C4-2B (cell line): ENCODE measurements at regions not wholly inside any gene's neighbourhood (a gene's known extent, or its start where the extent isn't known, plus 50 kb on each side); places are given as distances from the start of the nearest gene placed in this dataset.

Experiments
- H3K27ac ChIP-seq: fragments of 450-650 bp; 2 replicates; pipeline ENCODE4 v1.5.1; 2017
- CTCF ChIP-seq: fragments of 450-650 bp; conservative IDR thresholded peaks from 2 replicates; pipeline ENCODE4 v1.5.1; 2017; ENCODE audit warnings: mild to moderate bottlenecking
- ZFX ChIP-seq: fragments of 450-650 bp; IDR thresholded peaks from 2 replicates; pipeline ENCODE4 v1.6.1; 2017

DNA sequence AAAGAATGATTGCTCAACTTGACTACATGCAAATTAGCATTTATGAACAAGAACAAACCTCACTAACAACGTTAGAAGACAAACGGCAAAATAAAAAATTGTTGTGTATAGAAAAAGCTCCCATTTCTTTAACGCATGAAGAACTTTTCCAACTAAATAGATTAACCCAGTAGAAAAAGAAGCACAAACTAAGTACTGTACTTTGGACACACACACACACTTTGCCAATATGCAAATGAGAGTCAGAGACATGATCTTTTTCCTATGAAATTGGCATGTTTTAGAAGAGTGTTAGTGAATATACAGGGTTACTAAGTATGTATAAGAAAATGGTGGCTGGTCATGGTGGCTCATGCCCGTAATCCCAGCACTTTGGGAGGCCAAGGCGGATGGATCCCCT is 355.6 kb downstream of the SH2D4B start:
- TF ChIP-seq ZFX (no peak), CTCF (no peak)
- H3K27ac ChIP-seq: no peak overlapping the region

DNA sequence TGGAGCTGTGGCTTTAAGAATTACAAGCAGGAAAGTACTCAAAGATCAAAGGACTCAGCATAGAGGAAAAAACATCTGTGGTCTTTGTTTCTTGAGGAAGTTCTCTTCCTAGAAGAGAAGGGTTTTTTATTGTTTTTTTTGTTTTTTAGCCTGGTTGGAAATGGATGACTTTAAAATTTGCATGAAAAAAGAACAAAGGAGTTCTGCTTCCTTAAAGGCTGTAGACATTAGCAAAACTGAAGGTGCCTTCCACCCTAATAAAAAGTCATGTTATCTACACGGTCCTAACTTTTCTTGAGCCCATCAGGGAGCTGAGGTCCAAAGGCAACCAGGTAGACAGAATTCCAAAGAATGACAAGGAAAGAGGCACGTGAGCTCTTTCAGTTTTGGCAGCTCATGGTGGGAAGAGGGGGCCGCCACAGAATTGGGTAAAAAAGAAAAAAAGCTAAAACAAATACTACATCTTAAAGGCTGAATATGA is 356.6 kb downstream of the SH2D4B start:
- TF ChIP-seq CTCF (no peak), ZFX (no peak)
- no peak overlapping the region for H3K27ac ChIP-seq

DNA sequence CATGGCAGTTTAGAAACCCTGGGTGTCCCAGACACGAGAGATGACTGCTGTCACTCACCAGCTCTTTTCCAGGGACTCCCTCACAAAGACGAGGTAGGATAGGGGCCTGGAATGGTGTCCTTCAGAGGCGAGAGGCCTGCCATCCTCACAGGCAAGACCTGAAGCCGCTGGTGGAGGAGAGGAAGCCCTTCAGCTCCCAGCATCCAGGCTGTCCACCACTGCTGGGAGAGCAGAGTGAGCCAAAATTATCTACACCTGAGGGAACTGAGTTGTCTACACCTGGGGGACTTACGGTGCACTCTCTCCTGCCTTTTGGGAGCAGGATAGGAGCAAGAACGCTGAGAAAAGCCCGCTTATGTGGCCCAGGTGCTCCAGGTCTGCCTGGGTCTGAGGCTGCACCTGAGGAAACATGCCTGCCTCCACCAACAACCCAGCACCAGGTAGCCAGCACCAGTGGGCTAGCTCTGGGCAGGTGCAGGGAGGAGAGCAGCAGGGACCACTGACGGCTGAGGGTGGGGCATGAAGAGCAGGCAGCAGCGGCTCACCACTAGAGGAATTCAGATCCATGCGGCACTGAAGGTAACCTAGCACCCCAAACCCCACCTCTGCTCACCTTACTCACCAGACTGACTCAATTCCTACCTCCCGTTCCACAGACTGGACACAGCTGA is 357.2 kb downstream of the SH2D4B start:
- H3K27ac ChIP-seq: no peak overlapping the region
- TF ChIP-seq CTCF: no peak
- TF ChIP-seq ZFX: no peak

DNA sequence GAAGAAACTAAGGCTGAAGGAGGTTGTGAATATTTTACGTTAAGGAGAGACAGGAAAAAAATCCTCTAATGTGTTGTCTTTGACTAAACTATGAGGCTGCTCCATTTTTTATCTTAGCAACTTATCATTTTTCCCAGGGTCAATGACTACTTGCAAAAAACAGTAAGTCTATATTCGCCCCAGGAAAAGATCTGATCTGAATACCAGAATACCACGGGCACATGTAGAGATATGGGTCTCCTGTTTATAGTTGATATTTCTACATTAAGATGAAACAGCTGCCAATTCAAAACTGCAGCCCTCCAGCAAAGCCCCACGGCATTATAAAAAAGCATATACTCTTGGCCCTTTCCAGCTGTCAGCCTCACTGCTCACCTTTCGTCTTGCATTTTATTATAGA is 358.4 kb downstream of the SH2D4B start:
- TF ChIP-seq CTCF (no peak), ZFX (no peak)
- H3K27ac ChIP-seq: no peak overlapping the region

DNA sequence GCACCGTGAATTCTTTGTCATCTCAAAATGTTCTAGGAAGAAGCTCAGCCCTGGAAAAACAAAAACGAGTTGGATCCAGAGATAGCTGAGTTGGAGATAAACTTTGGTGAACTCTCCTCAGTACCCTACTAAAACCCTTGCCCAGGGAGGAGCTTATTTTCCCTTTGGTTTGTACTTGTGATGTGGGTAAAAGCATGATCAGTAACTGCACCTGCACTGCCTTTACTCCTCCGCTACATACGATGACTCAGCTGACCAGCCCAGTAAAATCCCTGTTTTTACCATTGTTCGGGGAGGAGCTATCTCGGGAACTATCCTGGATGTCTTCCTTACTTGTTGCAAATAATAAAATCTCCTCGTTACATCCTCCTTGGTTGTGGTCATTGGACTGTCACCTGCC is 359.3 kb downstream of the SH2D4B start:
- H3K27ac ChIP-seq: no peak overlapping the region
- no peak for TF ChIP-seq CTCF

GRCh38 chr10:80900661-80901060 is 363.0 kb downstream of the SH2D4B start:
- TF ChIP-seq ZFX (no peak), CTCF (no peak)
- H3K27ac ChIP-seq: no peak overlapping the region

DNA sequence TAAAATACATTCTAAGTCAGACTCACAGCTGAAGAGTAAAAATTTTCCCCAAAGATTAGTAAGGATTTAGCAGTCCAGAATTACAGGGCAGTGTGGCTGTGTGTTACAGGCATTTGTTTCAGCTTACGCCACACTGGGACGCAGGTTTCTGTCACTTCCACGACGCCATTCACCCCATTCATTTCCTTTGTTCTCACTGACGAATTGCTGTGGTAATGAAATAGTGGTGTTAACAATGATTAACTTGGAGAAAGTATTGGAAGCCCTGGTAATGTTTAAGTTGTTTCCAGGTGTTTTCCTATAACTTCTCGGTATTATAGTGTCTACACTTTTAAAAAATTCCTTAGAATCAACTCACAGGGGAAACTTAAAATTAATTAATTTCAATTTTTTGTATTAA is 370.9 kb downstream of the SH2D4B start:
- no peak overlapping the region for H3K27ac ChIP-seq
- no peak for TF ChIP-seq ZFX
- TF ChIP-seq CTCF: no peak
